ENCODE measurements at regions not wholly inside any gene's neighbourhood (a gene's known extent, or its start where the extent isn't known, plus 50 kb on each side); places are given as distances from the start of the nearest gene placed in this dataset.
"Not testable (repeated sequence)": the region's sequence is repeated elsewhere in the genome, so short reads cannot be mapped to it uniquely, and the experiment has no call there.

DNA sequence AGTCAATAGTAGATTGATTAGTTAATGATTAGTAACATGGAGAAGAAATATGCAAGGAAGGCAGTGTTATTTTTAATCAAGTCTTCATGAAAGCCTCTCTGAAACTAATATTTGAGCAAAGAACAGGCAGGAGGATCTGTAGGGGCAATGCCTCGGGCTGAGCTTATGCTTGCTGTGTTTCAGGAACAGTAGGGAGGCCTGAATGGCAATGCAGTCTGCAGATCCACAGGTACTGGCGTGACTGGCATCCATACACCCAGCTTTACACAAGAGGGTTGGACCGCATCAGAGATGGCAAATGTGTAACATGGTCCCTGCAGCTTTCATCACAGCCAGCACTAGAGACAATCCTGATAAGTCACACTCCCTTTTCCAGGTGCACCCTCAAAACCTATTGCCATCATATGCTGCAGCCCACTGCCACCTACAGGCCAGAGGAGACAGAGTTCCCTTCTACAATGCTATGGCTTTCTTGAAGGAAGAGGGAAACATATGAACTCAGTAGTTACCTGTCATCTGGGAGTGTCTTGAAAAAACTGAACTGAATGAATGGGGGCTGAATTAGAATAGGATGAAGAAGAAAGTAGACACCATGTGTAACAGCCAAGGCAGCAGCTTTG lies 582.4 kb upstream of the RAB6C start:
- H3K36me3 Mint-ChIP-seq (ENCODE audit: low read depth): no peaks in the 10 kb centered on the region
- H3K27ac Mint-ChIP-seq: no peak overlapping the region
- no peaks in the 10 kb centered on the region for H3K27me3 Mint-ChIP-seq
- no peak overlapping the region for H3K4me3 Mint-ChIP-seq
- peak; percentile 11 for DNase-seq
- H3K4me1 Mint-ChIP-seq: no peaks in the 10 kb centered on the region
- POLR2A ChIA-PET: no interaction called here
- H3K9me3 Mint-ChIP-seq: no peaks in the 10 kb centered on the region
- CTCF ChIA-PET: no interaction called here

DNA sequence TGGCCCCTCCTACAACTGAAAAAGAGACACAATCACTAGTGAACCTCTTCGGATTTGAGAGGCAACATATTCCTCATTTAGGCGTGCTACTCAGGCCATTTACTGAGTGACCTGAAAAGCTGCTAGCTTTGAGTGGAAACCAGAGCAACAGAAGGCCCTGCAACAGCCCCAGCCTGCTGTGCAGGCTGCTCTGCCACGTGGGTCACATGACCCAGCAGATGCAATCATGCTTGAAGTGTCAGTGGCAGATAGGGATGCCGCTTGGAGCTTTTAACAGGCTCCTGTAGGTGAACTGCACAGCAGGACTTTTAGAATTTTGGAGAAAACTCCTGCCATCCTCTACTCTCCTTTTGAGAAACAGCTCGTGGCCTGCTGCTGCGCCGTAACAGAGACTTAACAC lies 578.6 kb upstream of the RAB6C start:
- Mint-ChIP-seq H3K4me1 (no peaks in the 10 kb centered on the region), H3K36me3 (ENCODE audit: low read depth) (no peaks in the 10 kb centered on the region), H3K27me3 (no peaks in the 10 kb centered on the region), H3K27ac (no peak overlapping the region), H3K4me3 (no peak overlapping the region), H3K9me3 (no peaks in the 10 kb centered on the region)
- ChIA-PET POLR2A (no interaction called here), CTCF (interaction anchor here (0.6 kb wide), 1 partner anchor 371 kb away, joined by 3 read pairs; no protein-coding TSS in a partner anchor)
- DNase-seq: no peak

DNA sequence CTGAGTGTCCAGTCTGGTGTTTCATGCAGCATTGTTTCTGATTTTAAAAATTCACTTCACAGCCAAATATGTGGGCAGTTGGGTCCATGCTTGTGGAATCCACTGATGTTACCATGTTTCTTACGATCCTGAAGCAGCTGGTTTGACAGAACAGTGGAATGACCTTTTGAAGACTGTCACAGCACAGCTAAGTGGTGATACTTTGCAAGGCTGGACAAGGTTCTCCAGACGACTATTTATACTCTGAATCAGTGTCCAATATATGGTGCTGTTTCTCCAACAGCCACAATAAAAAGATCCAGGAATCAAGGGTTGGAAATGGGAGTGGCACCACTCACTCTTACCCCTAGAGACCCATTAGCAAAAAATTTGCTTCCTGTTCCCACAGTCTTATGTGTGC lies 577.4 kb upstream of the RAB6C start:
- Mint-ChIP-seq H3K4me3 (no peak overlapping the region), H3K27me3 (no peaks in the 10 kb centered on the region), H3K27ac (no peak overlapping the region), H3K4me1 (no peaks in the 10 kb centered on the region), H3K9me3 (no peaks in the 10 kb centered on the region), H3K36me3 (ENCODE audit: low read depth) (no peaks in the 10 kb centered on the region)
- POLR2A ChIA-PET: no interaction called here
- no peak for DNase-seq
- CTCF ChIA-PET: no interaction called here

DNA sequence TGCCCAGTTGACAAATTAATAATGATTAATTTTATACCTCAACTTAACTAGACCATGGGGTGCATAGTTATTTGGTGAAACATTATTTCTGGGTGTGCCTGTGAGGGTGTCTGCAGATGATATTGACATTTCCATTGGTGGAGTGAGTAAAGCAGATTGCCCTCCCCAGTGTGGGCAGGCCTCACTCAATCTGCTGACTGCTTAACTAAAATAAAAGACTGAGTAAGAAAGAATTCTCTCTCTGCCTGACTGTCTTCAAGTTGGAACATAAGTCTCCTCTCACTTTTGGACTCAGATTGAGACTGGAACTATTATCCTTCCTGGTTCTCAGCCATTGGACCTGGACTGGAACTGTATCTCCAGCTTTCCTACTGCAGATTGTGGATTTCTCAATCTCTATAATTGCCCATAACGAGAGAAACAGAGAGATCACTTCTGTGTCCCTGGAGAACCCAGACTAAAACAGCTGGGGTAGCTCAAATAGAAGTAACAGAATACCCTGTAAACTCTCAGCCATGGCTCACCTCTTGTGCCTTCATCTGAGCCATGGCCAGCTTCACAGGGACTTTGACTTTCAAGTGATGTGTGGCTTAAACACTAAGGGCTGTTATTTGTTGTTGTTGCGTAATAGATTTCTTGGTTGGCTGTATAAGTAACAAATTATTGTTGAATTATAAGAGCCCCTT lies 575.3 kb upstream of the RAB6C start:
- H3K36me3 Mint-ChIP-seq (ENCODE audit: low read depth): no peaks in the 10 kb centered on the region

DNA sequence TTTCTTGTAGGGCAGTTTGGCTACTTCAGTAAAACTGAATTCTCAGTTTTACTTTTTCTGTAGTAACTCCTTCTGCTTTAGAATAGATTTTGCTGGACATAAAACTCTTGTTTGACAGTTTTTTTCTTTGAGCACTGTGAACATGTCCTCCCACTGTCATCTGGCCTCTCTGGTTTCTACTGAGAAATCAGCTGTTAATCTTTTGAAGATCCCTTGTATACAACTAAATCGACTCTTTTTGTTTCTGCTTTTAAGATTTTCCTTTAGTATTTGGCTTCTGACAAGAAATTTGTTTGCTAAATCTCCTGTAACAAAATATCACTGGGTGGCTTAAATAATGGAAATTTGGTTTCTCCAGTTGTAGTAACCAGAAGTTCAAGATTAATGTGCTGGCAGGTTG lies 570.9 kb upstream of the RAB6C start:
- ChIA-PET POLR2A (no interaction called here), CTCF (no interaction called here)
- H3K4me1 Mint-ChIP-seq: no peaks in the 10 kb centered on the region
- no peaks in the 10 kb centered on the region for H3K9me3 Mint-ChIP-seq
- H3K36me3 Mint-ChIP-seq (ENCODE audit: low read depth): no peaks in the 10 kb centered on the region
- no peak overlapping the region for H3K27ac Mint-ChIP-seq
- H3K4me3 Mint-ChIP-seq: no peak overlapping the region
- no peaks in the 10 kb centered on the region for H3K27me3 Mint-ChIP-seq
- no peak for DNase-seq

More for the DNA sequence above, 575.3 kb upstream of the RAB6C start:
- no peak for DNase-seq
- Mint-ChIP-seq H3K27me3 (no peaks in the 10 kb centered on the region), H3K27ac (no peak overlapping the region), H3K9me3 (no peaks in the 10 kb centered on the region), H3K4me3 (no peak overlapping the region), H3K4me1 (no peaks in the 10 kb centered on the region)
- POLR2A ChIA-PET: no interaction called here
- CTCF ChIA-PET: no interaction called here

DNA sequence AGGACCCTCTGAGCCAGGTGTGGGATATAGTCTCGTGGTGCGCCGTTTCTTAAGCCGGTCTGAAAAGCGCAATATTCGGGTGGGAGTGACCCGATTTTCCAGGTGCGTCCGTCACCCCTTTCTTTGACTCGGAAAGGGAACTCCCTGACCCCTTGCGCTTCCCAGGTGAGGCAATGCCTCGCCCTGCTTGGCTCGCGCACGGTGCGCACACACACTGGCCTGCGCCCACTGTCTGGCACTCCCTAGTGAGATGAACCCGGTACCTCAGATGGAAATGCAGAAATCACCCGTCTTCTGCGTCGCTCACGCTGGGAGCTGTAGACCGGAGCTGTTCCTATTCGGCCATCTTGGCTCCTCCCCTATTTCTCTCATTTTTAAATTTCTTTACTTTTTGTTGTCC lies 562.4 kb upstream of the RAB6C start:
- H3K27ac Mint-ChIP-seq; H3K36me3 Mint-ChIP-seq (ENCODE audit: low read depth); H3K4me1 Mint-ChIP-seq; H3K27me3 Mint-ChIP-seq; POLR2A ChIA-PET; H3K9me3 Mint-ChIP-seq; CTCF ChIA-PET; DNase-seq; H3K4me3 Mint-ChIP-seq: not testable (repeated sequence)

DNA sequence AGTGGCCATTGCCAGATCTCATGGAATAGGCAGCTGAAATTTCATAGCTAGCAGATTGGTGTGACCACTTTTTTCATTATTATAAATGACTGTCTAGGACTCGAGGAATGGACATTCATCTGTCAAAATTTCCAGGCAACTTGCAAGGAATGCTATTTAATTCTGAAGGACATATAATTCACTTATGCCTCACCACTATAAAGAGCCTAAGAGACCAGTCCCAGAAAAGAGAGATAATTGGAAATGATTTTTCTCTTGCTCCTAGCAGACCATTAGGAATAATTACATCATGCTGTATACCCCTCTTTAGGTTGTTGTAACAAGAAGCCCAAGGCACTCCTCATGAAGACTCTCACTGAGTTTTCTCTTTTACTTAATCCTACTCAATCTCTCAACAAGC lies 557.4 kb upstream of the RAB6C start:
- no peaks in the 10 kb centered on the region for H3K4me1 Mint-ChIP-seq
- H3K36me3 Mint-ChIP-seq (ENCODE audit: low read depth): no peaks in the 10 kb centered on the region
- no peak for DNase-seq
- ChIA-PET CTCF (no interaction called here), POLR2A (no interaction called here)
- H3K27ac Mint-ChIP-seq: no peak overlapping the region
- peaks cover 2% of the 10 kb centered on the region for H3K9me3 Mint-ChIP-seq
- no peaks in the 10 kb centered on the region for H3K27me3 Mint-ChIP-seq
- H3K4me3 Mint-ChIP-seq: no peak overlapping the region

DNA sequence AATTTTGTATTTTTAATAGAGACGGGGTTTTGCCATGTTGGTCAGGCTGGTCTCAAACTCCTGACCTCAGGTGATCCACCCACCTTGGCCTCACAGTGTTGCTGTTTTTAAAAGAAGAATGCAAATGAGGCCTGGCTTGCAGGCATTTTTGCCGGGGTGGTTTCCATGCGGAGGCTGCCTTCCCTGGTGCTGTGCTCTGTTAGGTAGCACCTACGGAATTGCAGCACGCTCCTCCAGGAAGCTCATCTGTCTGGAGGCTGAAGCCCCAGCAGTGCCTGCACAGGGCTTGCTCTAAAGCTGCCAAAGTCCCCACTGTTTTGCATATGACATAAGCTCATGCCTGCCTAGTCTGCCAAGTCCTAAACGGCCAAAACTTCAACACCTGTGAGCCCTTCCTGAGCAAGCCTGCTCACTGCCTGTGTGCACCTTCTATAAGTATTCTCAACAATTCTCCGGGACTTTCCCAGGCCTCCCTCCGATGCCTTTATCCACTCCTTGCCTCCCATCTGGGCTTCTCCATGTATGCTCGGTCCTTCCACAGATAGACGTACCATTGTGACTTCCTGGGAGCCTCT lies 551.3 kb upstream of the RAB6C start:
- Mint-ChIP-seq H3K36me3 (ENCODE audit: low read depth) (no peaks in the 10 kb centered on the region), H3K4me1 (no peaks in the 10 kb centered on the region), H3K27me3 (no peaks in the 10 kb centered on the region), H3K9me3 (peaks cover 2% of the 10 kb centered on the region), H3K27ac (no peak overlapping the region), H3K4me3 (no peak overlapping the region)
- CTCF ChIA-PET: interaction anchor here (1.2 kb wide), 1 partner anchor 8 kb away, joined by 4 read pairs; no protein-coding TSS in a partner anchor
- POLR2A ChIA-PET: no interaction called here
- no peak for DNase-seq

DNA sequence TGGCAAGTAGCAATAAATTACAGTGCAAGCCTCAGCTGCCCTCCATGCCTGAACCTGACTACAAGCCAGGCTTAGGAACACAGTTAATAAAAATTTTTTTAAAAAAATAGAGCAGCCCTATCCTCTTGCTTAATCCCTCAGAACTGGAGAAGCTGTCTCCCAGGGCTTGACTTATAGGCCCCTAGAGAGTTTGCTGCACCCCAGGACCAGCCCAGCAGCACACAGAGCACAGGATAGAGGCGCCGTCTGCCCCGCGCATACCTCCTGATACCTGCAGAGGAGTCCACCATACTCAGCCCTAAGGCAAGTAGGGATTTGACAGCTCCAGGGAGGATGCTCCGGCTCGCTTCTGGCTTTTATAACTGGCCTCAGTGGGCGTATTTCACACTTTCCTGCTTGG lies 548.6 kb upstream of the RAB6C start:
- Mint-ChIP-seq H3K9me3 (no peaks in the 10 kb centered on the region), H3K36me3 (ENCODE audit: low read depth) (no peaks in the 10 kb centered on the region), H3K27me3 (no peaks in the 10 kb centered on the region), H3K4me1 (no peaks in the 10 kb centered on the region), H3K4me3 (no peak overlapping the region), H3K27ac (no peak overlapping the region)
- DNase-seq: no peak
- ChIA-PET CTCF (no interaction called here), POLR2A (no interaction called here)

DNA sequence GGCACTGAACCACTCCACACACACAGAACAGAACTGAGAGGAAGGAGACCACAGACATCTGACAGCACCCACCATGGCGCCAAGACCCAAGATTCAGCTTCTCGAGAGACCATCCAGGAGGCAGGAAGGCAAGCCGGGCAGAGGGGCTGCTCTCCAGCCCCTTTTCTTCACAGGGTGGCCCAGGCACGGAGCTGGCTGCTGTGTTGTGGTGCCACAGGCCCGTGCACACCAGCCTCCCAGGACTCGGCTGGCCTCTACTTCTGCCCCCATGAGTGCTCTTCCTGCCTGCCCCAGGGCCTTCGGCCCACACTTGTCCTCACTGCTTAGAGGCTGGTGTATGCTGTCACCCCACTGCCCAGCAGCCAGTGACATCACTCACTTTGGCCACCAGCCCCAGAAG lies 547.6 kb upstream of the RAB6C start:
- Mint-ChIP-seq H3K4me3 (no peak overlapping the region), H3K9me3 (no peaks in the 10 kb centered on the region), H3K27ac (no peak overlapping the region), H3K4me1 (no peaks in the 10 kb centered on the region), H3K36me3 (ENCODE audit: low read depth) (no peaks in the 10 kb centered on the region), H3K27me3 (no peaks in the 10 kb centered on the region)
- CTCF ChIA-PET: interaction anchor here (1.4 kb wide), 1 partner anchor 20 kb away, joined by 3 read pairs; no protein-coding TSS in a partner anchor
- DNase-seq: no peak
- POLR2A ChIA-PET: no interaction called here

DNA sequence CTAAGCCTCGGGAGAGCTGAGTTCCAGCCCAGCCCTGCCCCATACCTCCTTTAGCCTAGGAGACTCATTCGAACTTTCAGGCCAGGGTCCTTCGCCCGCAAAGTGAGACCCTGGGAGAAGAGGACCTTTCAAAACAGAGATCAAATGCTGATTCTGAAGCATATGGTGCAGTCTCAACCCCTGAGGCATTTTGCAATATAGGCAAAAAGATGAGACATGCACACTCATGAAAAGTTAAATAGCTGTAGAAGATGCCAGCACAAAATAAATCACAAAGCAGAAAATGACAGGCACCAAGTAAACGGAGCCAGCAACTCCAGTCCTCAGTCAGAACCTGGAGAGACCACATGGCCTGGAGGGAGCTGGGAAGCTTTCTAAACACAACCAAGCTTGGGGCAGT lies 542.7 kb upstream of the RAB6C start:
- no peak for DNase-seq
- no peaks in the 10 kb centered on the region for H3K27me3 Mint-ChIP-seq
- ChIA-PET CTCF (interaction anchor here (1.4 kb wide), 1 partner anchor 11 kb away, joined by 5 read pairs; no protein-coding TSS in a partner anchor), POLR2A (no interaction called here)
- H3K9me3 Mint-ChIP-seq: no peaks in the 10 kb centered on the region
- no peaks in the 10 kb centered on the region for H3K4me1 Mint-ChIP-seq
- no peak overlapping the region for H3K27ac Mint-ChIP-seq
- H3K4me3 Mint-ChIP-seq: no peak overlapping the region
- H3K36me3 Mint-ChIP-seq (ENCODE audit: low read depth): no peaks in the 10 kb centered on the region

DNA sequence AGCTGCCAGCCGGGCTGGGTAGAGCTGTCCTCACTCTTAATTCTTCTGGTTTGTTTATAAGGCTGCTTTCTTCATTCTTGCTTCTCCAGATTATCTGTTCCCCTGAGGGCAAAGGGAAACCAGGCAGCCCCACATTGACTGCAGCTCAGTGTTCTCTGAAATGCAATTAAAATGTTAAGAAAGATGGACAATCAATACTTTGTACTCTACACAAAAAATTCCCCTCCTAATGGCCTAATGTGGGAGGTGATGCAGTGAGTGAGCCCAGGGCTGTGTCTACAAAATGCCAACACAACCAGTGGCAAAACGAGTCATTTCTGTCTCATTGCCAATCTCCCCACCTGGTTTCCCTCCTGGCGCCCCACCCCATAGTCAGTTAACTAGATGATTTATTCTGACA lies 541.7 kb upstream of the RAB6C start:
- DNase-seq: no peak
- ChIA-PET POLR2A (no interaction called here), CTCF (interaction anchor here (1.4 kb wide), 1 partner anchor 10 kb away, joined by 5 read pairs; no protein-coding TSS in a partner anchor)
- no peaks in the 10 kb centered on the region for H3K36me3 Mint-ChIP-seq (ENCODE audit: low read depth)
- no peak overlapping the region for H3K27ac Mint-ChIP-seq
- H3K4me3 Mint-ChIP-seq: no peak overlapping the region
- no peaks in the 10 kb centered on the region for H3K27me3 Mint-ChIP-seq
- no peaks in the 10 kb centered on the region for H3K9me3 Mint-ChIP-seq
- H3K4me1 Mint-ChIP-seq: no peaks in the 10 kb centered on the region

DNA sequence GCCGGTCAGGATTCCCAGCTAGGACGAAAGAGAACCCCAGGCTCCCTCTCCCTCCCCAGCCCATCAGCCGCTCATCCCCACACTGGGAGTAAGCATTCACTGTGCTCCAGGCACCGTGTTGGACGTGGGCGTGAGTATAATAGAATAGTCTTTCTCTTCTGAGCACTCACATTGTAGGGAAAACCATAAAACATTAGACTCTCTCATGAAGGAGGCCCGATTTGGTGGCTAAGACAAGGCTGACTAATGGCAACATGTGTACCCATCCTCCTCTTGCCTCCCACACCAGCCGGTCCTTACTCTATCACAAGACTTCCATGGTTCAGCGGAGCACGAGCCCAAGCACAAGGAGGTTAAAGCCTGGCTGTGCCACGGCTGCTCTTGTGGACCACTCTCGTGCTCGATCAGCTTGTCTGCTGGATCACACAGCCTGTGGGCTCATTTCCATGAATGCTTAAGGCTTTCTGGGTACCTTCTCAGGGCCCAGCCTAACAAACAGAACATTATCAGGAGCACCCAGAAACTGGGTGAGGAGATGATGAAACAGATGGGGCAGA lies 540.9 kb upstream of the RAB6C start:
- Mint-ChIP-seq H3K4me3 (no peak overlapping the region), H3K36me3 (ENCODE audit: low read depth) (no peaks in the 10 kb centered on the region), H3K9me3 (no peaks in the 10 kb centered on the region), H3K27ac (no peak overlapping the region), H3K4me1 (no peaks in the 10 kb centered on the region), H3K27me3 (no peaks in the 10 kb centered on the region)
- ChIA-PET CTCF (no interaction called here), POLR2A (no interaction called here)
- DNase-seq: no peak
